Hematopoietic multipotent progenitor cell treated with erythropoietin and hydrocortisone succinate and interleukin-3 and kit ligand, for 4 days (in vitro differentiated cells): ENCODE measurements at regions not wholly inside any gene's neighbourhood (a gene's known extent, or its start where the extent isn't known, plus 50 kb on each side); places are given as distances from the start of the nearest gene placed in this dataset.
"Not testable (repeated sequence)": the region's sequence is repeated elsewhere in the genome, so short reads cannot be mapped to it uniquely, and the experiment has no call there.

Source experiments
- DNase-seq: peaks from one replicate; pipeline ENCODE4 v3.0.0-alpha.2; 2015

DNA sequence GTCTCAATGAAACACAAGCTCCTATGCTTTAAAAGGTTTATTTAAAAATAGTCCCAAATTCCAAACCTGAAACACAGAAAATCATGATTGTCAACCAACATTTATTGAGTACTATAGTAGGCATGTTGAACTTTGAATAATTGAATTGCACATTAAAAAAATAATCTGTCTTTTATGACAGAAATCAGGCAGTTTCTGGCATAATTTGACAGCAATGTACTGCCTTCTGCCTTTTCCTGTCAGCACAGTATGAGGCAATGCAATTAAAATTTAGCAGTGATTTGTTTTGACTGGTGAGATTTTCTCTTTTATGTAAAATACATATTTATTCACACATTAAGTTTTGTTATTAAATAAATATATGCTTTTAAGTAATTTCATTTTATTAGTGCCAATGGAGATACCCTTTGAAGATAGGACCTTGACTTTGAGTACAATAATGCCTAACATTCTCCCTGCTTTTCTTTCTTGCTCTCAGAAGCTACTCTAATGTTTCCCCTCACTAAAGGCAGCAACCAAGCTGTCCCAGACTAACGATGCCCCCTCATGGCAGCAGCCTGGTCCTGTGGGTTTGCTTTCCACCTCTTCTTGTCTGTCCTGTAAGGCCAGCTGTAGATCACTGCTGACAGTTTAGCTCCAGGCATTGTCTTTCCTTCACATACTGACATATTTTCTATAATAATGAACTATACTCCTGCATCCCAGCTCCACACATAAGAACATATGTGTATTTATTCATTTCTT, 346.7 kb downstream of the IL20RB start:
- peak; percentile 2 for DNase-seq

DNA sequence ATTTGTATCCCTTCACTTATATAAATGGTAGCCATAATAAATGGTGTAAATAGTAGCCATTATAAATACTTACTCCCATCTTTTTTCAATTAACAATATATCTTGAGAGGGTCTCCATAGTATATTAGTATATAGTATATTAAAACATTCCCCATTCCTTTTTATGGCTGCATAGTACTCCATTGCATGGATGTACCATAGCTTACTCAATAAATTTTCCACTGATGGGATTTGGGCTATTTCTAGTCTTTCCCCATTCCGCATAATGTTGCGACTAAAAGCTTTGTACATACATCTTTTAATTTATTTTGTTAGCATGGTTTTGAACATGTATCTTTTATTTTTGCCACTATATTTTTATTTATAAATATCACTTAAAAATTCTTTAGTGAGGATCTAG, 366.3 kb downstream of the IL20RB start:
- DNase-seq: no peak

DNA sequence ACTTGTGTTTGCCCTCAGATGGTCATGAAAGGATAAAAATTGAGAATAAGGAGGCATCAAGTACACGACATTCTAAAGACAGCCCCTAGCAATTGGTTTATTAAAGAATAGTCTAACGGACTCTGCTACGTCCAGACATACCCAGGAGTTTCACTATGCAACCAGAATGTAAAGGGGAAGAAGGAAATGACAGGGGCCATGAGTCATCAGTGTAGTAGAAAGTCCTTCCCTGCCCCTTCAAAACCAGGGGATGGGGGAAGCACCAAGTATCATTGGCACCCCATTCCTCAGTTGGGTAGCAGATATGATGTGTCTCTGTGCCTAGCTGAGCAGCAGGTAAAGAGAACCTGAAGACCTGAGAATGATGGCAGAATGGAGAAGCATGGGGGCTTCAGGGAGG, 367.4 kb downstream of the IL20RB start:
- DNase-seq: no peak

DNA sequence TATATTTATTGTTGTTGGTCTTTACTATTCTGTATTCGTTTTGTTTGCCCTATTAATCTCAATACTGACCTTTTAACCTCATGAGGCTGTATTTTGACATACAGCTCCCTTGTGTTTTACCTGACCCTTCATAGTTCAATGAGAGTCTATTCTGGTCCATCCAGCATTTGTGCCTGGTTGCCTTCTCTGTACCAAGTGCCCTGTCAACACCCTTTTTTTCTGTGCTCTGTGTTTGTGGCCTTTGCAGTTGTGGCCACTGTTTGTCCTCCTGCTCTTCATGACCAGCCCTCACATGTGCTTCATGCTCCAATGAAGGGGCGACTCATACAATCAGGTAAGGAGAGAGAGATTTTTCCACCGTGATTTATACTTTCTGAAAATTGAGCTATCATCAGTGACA, 368.2 kb downstream of the IL20RB start:
- no peak for DNase-seq

DNA sequence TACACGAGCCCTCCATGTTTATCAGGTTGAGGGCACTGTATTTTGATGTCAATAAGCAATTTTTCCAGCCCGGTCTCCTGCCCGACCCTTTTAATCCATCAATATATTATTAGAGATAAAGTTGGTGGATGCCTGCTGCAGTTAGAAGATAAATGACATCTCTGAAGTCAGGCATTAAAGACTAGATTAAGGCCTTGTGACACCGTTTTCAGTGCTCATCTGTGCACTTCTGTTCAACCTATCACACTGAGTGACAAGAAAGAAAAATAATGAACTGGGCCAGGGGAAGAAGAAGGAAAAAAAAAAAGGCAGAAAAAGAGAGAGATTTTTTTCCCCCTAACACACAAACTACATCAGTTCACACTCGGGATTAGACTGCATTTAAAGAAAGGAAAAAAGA, 371.8 kb downstream of the IL20RB start:
- no peak for DNase-seq

GRCh38 chr3:137330246-137330645, 372.5 kb downstream of the IL20RB start:
- no peak for DNase-seq

DNA sequence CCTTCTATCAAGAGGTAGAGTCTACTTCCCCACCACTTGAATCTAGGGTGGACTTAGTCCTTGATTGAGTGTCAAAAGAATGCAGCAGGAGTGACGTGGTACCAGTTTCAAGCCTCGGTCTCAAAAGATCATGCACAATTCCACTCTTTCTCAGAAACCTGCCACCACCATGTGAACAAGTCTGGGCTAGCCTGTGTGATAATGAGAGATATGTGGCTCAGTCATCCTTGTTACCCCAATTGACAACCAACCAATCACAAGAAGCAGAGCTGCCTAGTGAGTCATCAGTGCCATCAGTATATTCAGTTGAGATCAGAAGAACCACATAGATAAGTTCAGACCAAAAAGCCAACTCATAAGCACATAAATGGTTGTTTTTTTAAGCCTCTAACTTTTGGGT, 374.5 kb downstream of the IL20RB start:
- no peak for DNase-seq

- DNase-seq: no peak
Measured at GRCh38 chr3:137335478-137335877, 377.7 kb downstream of the IL20RB start.

- DNase-seq: not testable (repeated sequence)
Measured at GRCh38 chr3:137338400-137338799, 380.6 kb downstream of the IL20RB start.

DNA sequence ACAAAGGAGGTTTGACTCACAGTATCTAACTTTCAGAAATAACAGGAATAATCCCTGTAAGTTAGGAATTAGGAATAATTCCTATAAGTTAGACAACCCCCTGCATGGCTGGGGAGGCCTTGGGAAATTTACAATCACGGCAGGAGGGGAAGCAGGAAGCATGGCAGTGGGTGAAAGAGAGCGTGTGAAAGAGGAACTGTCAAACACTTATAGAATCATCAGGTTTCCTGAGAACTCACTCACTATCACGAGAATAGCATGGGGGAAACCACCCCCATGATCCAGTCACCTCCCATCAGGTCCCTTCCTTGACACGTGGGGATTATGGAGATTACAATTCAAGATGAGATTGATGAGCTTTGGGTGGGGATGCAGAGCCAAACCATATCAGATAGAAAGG, 385.5 kb downstream of the IL20RB start:
- DNase-seq: no peak

DNA sequence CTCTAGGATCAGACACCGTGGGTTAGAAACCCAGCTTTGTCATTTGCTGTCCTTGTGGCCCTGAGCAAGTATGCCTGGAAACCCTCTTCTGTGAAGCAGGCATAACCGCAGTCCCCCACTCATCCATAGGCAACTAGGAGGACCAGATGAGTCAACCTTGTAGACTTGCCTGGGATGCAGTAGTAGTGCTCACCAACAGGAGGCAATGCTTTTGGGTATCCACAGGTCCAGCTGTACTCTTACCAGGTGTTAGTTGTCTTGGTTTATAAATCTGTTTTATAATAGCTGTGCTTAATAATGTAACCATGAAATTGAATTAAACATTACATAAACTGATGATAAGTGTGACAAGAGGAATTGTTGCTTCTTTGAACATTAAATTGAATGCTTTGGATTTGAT, 389.3 kb downstream of the IL20RB start:
- DNase-seq: no peak

DNA sequence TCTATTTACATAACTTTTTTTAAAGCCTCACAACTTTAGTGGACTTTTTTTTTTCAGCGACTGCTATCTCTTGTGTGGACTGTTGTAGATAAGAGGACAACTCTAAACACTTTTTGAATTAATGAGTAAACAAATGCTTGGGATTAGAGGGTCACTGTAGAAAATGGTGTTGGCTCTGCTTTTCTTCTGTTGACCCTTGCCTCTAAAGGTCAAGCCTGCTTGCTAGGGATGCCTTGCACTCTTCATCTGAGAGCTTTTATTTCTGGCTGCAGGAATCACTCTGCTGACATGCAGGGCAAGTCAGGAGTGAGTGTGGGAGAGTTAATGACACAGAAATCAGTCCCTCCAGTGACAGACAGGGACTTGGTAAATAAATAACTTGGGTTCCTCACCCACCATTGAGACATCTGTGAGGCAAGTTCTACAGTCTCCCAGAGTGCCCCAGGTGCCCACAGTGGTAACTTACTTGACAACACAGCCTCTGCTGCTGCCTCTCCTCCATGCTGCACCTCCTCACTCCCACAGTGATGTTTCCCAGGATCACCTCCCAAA, 390.1 kb downstream of the IL20RB start:
- DNase-seq: no peak

DNA sequence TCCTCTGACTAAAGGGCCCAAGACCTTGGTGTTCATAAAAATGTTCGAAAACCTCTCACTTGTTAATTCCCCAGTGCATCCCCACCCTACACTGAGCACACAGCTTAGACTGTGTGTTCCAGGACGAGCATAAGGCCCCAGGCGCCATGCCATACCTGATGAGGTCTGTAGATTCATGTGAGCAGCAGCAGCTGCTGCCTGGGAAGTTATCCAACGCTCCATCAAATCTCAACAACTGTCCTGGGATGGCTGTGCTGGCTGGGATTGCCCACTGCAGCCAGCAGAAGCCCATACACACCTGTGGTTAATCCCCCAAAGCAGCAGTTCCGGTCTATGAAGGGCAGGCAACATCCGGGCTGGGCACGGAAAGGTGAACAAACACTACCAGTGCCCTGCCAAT, 391.2 kb downstream of the IL20RB start:
- no peak for DNase-seq

DNA sequence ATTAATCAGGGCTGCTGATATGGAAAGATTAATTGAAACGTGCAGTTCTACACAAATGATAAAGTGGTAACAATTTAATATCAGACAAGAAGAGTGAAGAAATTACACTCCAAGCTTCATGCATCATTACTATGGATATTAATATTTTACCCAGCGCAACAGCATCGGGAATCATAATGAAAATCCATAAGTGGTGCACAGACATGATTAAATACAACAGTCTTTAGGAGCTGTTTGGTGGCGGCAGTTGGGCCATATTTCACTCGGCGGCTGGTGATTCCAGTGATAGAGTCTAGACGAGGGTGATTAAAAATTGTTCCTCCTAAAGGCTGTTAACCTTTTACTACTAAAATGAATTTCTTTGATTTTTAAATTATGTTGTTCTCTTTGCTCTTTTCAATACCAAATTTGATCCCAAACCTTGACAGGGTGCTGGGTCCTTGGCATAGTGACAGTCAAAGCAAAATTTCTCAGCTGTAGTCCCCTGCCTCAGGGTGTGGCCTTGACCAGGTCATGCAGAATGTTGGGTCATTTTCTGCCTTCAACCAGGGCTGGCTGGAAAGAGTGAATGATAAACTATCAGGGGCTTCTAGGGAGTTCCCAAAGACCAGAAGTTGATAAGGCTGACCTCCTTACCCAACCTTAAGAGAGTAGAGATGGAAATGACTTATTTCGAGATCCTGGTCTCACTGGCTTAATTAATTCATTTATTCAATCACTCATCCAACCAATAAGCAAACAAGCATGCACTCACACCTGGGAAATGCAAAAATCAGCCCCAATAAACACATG, 392.0 kb downstream of the IL20RB start:
- DNase-seq: no peak

GRCh38 chr3:137360531-137361201, 402.9 kb downstream of the IL20RB start:
- no peak for DNase-seq

DNA sequence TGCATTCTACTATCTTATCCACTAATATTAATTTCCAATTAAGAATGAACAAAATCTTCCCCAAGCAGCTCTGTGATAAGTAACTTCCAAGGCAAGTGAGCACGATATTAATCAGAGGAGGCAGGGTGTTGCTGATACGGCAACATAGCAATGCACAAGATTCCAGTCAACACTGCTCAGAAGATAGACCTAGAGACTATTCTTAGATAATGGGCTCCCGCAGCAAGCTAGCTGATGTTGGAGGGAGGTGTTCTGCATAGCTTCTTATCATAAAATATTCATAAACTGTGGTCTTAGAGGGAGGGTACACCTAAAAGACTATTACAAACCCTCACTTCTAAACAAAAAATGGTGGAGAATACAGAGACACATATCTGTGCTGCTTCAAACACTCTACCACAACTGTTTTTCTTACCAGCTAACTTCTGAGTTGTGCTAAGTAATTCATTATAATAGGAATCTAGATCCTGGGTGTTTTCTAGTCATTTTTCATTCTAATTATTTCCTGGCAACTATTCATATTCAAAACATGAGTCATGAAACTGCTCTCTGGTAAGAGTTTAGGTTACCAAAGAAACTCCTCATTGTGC, 382.0 kb upstream of the SOX14 start:
- DNase-seq: no peak

- no peak for DNase-seq
Measured at GRCh38 chr3:137385922-137386321, 378.2 kb upstream of the SOX14 start.

GRCh38 chr3:137409584-137409983, 354.5 kb upstream of the SOX14 start:
- peak; percentile 10 for DNase-seq

DNA sequence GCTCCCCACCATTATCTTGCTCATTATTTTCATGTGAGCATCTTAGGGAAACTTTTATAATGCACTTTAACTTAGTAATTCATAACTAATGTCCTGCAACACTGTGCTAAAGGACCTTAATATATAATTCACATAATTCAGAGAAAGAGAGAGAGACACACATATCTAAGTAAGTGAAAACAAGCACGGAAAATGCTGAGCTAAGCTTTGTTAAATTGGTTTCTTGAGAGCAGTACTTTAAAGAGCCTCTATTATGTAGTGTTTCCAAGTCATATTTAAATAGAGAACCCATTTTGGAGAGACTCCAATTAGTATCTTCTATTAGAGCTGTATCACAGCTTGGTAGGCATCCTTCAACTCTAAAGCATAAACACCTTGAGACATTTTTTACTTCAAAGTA, 354.1 kb upstream of the SOX14 start:
- DNase-seq: no peak

DNA sequence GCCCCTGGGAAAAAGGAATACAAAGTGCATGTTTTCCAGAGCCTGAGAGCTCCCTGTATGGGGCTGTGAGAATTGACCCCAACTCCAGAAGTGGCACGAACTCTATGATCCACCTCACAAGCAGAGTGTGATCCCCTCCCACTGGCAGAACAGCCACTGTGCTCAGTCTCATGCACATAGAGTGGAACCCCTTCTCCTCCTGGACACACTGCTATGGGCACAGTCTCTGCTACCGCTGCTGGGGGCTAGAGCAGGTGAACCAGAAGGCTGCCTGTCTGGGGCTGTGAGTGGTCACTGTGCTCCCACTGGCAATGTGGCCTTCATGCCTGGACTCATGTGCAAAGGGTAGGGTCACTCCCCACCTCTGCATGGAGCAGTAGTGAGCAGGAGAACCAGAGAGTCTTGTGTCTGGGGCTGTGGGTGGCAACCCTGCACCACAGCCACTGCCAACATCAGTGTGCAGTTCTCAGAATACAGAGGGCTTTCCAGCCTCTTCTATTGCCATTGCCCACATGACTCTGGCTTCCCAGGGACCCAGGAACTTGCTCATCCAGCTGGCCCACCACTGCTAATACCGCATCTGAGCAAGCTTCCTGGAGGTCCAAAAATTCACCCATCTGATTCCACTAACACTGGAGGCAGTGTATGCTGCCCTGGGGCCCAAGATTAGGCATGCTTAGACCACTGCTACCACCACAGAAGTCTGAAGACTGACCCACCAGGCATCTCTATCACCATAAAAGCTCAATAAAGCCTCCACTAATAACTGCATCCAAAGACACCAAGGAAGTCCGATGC, 343.7 kb upstream of the SOX14 start:
- no peak for DNase-seq

GRCh38 chr3:137438561-137438960, 325.6 kb upstream of the SOX14 start:
- no peak for DNase-seq

DNA sequence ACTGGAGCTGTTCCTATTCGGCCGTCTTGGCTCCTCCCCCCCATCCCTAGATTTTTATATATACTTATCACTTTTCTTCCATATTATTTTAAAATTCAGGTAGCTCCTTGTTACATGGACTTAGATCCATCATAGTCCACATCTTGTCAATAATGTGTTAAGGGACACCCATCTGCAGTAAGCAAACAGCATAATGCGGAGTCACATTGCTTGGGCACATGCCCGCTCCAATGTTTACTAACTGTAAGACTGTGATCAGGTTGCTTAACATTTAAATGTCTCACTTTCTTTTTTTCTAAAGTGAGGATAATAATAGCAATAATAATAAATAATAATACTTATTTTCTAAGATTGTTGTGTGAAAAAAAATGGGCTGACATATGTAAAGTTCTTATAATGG, 303.2 kb upstream of the SOX14 start:
- no peak for DNase-seq
